Head of caudate nucleus (tissue), 42 donors: ENCODE measurements at regions not wholly inside any gene's neighbourhood (a gene's known extent, or its start where the extent isn't known, plus 50 kb on each side); places are given as distances from the start of the nearest gene placed in this dataset.
A peak's percentile ranks its signal among the peaks of the same experiment; 100 is the strongest.
"Not testable (repeated sequence)": the region's sequence is repeated elsewhere in the genome, so short reads cannot be mapped to it uniquely, and the experiment has no call there.

Source experiments
- DNase-seq, 42 donors: peaks; one replicate each; pipeline versions ENCODE4 v3.0.0 to v3.0.0-alpha.2; 2020 to 2021; ENCODE audit warnings: mixed read lengths in 7 of 42
- intact Hi-C: fragments of 100-400 bp; cut with DNase I; formaldehyde crosslinking; loops from one replicate; pipeline ENCODE4 v1.15.0; 2022

DNA sequence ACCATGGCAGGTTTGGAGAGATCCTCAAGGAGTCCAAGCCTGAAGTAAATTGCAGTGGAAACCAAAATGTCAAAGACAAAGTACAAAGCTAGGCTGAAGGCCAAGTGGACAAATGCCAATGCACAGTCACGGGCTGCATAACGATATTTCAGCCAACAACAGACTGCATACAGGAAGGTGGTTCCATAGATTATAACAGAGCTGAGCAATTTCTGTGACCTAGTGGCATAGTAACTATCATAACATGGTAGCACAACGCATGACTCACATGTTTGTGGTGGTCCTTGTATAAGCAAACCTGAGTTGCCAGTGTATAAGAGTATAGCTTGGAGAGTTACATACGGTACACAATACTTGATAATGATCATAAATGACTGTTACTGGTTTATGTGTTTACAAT is 152.2 kb downstream of the KLRB1 start:
- intact Hi-C loops, result not testable (repeated sequence)

DNA sequence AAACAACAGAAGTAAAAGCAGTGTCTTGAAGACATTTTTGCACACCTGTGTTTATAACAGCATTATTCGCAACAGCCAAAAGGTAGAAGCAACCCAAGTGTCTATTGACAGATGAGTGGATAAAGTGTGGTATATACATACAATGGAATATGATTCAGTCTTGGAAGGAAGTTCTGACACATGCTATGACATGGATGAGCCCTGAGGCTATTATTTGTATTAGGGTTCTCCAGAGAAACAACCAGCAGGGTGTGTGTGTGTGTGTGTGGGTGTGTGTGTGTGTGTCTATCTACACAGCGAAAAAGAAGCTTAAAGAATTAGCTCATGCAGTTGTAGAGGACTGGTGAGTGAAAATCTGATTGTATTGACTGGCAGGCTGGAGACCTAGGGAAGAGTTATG is 153.7 kb downstream of the KLRB1 start:
- intact Hi-C loops, DNase-seq: not testable (repeated sequence)

More for the DNA sequence above, 152.2 kb downstream of the KLRB1 start:
- DNase-seq, result not testable (repeated sequence)

DNA sequence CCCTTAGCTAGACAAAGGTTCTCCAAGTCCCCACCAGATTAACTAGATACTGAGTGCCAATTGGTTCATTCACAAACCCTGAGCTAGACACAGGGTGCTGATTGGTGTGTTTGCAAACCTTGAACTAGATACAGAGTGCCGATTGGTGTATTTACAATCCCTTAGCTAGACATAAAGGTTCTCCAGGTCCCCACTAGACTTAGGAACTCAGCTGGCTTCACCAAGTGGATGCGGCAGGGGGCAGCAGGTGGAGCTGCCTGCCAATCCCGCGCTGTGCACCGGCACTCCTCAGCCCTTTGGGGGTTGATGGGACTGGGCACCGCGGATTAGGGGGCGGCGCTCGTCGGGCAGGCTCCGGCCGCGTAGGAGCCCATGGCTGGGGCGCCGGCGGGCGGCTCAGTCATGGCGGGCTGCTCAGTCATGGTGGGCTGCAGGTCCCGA is 157.6 kb downstream of the KLRB1 start:
- peak in 3 of 42 donors; percentile 8 to 37 (median 24) for DNase-seq
- intact Hi-C loops, result not testable (repeated sequence)

DNA sequence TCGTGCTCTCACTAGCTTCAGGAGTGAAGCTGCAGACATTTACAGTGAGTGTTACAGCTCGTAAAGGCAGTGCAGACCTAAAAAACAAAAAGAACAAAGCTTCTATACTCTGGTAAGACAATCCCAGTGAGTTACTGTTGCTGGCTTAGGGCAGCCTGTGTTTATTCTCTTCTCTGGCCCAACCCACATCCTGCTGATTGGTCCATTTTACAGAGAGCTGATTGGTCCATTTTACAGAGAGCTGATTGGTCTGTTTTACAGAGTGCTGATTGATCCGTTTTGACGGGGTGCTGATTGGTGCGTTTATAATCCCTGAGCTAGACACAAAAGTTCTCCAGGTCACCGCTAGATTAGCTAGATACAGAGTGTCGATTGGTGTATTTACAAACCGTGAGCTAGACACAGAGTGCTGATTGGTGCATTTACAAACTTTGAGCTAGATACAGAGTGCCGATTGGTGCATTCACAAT is 158.0 kb downstream of the KLRB1 start:
- DNase-seq, intact Hi-C loops: not testable (repeated sequence)

DNA sequence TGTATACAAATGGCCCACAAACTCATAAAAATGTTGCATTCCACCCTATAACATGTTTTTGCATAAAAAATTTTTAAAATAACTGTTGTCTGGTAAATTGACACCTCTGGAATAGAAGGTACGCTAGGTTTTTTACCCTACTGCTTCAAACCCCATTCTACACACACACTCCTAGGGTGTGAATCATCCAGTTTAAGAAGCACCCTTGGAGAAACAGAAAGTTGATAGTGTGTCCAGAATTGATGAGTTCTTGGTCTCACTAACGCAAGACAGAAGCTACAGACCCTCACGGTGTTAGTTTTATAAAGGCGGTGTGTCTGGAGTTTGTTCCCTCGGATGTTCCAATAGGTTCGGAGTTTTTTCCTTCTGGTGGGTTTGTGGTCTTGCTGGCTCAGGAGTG is 158.5 kb downstream of the KLRB1 start:
- intact Hi-C loops, result no loop called here
- DNase-seq, result no peak

DNA sequence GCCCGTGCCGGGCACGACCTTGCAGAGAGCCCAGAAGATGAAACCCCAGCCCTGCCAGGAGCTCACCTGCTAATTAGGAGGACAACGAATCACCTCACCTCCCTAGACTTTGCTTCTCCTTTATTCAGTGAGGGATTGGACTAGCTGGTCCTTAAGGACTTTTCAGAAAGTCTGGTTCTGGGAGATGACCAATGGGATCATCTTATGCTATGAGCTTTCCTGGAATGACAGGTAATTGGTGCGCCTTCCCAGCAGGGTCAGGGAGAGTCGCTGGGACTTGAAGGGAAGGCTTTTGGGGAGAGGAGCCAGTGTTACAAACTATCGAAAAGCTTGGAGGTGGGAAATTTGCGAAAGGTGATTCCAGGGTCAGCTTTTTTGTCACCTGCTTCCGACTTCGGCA is 159.1 kb downstream of the KLRB1 start:
- intact Hi-C loops, DNase-seq: not testable (repeated sequence)

DNA sequence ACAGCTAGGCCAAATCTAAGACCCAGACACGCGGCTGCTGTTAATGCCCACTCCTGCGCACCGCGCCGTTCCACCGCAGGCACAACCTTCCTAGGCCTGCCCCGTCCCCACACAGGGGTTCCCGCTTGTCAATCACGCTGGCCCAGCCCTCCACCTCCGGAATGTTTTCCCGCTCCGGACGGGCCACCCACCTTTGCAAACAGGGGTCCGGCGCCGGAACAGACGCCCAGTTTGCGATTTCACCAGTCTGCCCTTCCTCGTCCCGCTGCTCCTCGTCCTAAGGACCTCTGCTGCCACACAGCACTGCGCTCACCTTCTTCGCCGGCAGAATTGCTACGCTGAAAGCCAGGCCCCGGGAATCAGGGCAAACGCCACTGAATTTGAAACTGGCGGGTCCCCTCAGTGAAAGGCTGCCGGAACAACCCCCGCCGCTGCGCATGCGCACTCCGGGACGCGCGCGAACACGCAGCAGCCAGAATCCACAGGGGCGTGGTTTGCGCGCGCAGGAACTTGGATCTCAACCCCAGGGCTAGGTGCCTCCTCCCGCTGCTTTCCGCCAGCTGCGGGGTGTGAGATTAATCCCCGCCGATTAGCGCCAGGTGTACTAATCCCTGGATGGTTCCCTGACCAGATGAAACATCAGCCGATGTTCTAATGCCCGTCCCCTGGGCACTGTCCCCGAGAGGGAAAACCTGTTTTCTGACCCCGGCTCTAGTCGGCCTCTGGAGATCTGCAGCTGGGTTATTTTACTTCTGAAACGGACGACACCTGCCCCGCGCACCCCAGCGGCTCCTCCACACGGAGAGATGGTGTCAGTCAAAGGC is 159.7 kb downstream of the KLRB1 start:
- intact Hi-C loops, result not testable (repeated sequence)
- DNase-seq, result peak; percentile 79 to 95 (median 90)

DNA sequence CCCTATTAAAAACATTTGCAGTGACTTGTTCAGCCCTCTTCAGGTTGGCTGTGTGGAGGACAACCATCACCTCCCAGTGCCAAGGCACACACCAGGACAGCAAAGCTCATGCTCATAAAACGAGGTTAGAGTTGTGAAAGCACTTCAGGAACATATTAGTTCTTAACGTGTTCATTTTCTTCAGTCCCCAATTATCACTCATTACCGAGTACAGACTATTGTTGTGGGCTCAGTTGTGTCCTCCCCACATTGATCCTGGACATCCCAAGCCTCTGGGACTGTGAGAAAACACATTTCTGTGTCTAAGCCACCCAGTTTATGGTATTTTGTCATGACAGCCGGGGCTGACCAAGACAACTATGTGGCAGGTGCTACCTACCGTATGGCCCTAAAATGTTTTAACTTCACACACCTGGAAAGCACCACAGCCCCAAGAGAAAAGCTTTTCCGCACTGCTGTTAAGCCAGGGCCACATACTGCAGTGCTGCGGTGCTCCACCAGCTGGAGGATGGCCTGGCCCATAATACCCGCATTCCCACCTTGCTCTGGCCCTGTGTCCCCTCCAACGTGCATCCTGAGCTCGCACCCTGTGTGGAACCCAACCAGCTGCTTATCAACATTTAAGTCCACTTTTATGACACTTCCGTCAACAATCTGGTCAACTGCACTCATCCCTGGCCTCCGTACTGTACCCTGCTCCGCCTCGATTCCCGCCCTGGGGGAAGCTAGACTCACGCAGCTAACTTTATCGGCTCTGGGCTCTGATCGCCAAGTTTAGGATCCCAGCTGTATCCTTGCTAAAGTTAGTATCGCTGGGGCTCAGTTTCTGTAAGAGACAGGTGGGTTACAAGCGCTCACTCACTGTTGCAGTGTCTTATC is 160.6 kb downstream of the KLRB1 start:
- intact Hi-C loops, DNase-seq: not testable (repeated sequence)

DNA sequence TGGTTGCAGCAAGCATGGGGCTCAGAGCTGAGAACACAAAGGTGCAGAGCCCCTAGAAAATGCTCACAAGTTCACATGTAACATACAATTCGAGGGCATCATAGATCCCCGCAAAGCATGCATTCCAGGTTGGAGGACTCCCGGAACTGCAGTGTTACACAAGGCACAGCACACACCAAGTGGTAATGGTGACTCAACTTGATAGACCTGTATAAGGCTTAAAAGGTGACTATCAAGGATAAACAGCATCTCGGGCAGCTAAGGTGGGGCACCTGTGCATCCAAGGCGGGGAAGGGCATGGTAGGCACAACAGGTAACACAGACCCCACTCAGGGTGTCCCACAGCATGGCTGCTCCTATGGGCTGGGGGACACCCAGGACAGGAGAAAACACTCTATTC is 167.3 kb downstream of the KLRB1 start:
- DNase-seq, intact Hi-C loops: not testable (repeated sequence)

DNA sequence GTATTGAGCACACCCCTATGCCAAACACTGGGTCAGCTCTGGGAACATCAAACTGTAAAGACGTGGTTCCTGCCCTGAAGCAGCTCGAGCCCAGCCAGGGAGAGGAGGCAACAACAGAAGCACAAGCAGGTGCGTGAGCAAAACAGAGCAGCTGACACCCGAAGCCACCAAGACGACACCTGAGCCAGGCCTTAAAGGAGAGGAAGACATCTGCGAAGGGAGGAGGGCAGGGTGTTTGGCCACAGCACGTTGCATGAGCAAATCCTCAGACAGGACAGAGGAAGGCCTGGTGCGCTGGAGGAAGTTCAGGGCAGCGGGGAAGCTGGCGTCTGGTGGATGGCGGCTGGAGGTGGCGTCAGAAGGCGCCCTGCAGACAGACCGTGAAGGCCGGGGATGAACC is 172.0 kb downstream of the KLRB1 start:
- intact Hi-C loops, DNase-seq: not testable (repeated sequence)

DNA sequence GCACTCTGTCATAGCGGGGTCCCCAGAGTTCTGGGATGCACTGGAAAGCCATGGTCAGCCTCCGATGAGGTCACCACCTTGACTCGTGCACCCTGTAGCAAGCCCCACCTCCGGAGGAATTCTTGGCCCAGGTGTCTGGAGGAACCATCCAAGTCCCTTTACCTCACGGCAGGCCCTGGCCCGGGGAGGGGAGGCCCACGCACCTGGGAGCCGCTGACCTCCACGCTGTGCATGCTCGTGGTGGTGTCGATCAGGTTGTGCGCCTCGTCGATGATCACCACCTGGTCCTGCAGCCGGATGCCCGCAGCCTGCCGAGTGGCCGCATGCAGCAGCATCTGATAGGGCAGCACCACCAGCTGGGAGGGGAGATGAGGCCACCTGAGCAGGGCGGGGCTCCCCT is 177.3 kb downstream of the KLRB1 start:
- intact Hi-C loops, DNase-seq: not testable (repeated sequence)

DNA sequence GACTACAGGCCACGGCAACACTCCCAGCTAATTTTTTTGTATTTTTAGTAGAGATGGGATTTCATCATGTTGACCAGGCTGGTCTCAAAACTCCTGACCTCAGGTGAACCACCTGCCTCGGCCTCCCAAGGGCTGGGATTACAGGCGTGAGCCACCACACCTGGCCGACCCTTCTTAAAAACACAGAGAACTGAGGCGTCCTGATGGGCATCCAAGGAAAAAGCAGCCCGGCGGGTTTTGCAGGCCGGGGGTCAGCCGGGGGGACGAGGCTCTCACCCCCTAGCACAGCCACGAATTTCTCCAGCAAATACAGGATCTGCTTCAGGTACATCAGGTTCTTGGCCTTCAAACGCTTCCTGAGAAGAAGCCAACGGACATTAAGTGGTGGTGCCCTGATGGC is 178.9 kb downstream of the KLRB1 start:
- intact Hi-C loops, result not testable (repeated sequence)
- peak in 1 of 42 donors; percentile 5 for DNase-seq

DNA sequence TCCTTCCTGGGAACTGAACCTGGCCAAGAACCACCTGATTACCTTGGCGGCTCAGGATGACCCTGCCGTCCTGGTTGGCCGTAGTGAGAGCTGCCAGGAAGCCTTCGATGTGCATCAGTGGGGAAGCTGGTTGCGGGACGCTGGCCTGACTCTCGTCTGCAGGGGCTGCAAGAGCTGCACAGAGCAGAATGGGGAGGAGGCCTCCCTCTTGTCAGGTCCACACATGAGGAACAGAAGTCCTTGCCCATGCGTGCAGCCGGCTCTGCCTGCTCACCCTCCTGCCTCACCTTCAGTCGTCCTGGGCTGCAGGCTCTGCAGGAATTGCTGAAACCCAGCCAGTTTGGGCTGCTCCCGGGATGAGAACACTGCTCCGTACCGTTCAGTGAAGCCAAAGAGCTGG is 182.3 kb downstream of the KLRB1 start:
- intact Hi-C loops, result not testable (repeated sequence)
- peak in 2 of 42 donors; percentile 4 to 9 for DNase-seq

DNA sequence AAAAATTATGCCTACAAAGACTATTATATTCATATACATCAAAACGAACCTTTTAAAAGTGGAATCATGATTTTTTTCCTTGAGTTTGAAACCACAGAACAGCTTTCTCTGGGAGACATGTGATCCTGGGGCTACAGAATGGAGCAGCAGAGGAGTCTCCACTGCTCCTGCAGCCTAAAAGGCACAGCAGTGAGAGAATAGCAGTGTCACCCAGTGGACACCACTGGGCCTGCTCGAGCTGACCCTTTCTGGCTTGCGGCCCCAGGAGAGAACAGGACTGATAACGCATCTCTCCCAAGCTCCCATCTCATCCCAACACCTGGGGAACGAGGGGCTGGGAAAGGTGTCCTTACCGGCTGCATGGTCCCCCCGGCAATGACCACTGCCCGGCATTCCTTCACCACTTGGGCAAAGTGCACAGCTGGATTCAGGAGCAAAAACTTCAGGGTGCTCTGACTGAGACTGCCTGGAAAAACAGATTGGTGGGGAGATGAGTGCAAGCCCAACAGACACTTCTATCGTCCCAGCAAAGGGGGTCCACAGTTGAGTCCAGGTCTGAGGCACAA is 183.5 kb downstream of the KLRB1 start:
- peak in 1 of 42 donors; percentile 3 for DNase-seq
- intact Hi-C loops, result not testable (repeated sequence)

DNA sequence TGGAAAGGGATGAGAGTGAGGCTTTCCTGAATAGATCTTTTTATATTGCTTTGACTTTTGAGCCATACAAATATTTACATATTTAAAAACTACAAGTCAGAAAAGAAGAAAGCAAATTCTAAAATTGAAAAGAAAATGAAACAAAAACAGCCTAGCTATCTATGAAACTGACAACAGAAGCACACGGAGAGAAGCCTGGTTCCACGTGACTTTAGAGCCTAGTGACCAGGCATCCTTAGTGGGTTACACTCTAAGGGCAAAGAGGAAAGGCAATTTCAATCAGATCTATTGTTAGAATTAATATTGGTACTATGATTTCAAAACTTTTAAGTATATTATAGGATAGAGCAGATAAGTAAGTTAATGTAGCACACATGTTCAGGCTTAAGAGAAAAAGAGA is 185.0 kb downstream of the KLRB1 start:
- DNase-seq, intact Hi-C loops: not testable (repeated sequence)

DNA sequence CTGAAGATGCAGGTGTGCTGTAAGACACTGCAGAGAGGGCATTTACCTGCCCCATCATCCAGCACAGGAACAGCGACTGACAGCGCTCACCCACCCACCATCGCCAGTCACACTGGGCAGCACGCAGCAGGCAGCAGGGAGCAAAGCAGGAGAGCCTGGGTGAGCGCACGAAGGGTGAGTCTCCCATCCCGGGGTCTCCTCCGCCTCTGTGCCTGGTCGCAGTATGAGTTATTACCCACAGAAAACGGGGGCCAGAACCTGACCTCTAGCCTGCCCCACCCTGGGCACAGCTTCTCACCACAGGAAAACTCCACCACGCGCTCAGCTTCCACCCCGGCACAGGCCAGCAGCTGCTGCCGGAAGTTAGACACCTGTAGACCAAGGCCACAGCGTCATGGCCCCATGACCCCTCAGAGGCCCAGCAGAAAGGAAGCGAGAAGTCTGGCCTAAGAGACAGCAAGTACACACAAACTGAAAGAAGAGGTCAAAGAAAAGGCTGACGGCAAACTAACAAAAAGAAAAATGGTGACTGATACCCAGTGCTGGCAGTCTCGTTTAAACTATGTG is 186.1 kb downstream of the KLRB1 start:
- intact Hi-C loops, DNase-seq: not testable (repeated sequence)

DNA sequence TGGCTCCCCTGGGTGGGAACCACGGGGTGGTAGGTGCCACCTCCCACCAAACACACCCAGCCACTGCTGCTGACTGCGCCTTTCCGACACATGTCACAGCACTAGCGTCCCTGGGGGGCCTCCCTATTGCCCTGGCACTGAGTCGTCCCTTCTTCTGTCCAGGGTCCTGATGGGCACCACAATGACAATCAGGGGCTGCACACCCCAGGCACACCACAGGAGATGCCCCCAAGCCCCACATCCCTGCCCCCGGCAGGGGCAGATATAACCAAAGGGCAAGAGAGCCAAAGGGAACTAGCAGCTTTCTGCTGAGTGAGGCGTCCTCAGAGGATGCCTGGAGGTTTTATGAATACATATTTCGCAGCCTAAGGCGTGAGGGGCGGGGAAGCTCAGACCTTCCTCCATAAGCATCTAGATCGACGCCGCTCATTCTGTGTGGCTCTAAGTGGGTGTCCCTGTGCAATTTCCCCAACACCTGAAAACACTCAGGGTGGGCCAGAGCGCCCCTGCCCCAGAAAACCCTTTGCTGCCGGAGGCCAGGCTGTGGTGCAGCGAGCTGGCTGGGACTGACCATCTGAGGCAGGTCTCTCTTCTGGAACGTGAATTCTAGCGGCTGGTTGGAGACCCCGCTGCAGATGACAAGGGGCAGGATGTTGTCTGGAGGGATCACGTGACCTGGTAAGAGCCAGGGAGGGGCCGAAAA is 186.7 kb downstream of the KLRB1 start:
- intact Hi-C loops, result not testable (repeated sequence)
- DNase-seq, result peak in 1 of 42 donors; percentile 2

DNA sequence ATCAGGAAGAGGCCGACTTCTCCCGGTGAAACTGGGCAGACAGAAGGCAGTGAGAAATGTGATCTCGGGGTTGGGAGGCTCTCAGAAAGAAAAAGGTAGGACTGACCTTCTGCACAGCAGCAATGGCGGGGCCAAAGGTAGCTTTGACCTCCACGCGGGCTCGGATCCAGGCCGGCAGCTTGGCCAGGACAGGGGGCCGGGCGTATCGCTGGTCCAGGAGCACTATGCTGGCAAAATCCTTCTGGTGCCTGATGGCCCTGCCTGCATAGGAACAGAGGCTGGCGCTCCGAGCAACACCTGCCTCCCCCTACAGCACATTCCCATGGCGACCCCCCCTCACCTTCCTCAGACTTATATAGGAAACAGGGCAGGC is 189.1 kb downstream of the KLRB1 start:
- intact Hi-C loops, DNase-seq: not testable (repeated sequence)
